Psoas muscle (tissue), 7 donors: ENCODE measurements at regions not wholly inside any gene's neighbourhood (a gene's known extent, or its start where the extent isn't known, plus 50 kb on each side); places are given as distances from the start of the nearest gene placed in this dataset.

Source experiments
- ATAC-seq, 4 donors: fragments of 200-7000 bp; cut with Tn5 transposase; one replicate each; pipeline ENCODE4 v1.9.1; 2020; ENCODE audit warnings: moderate library complexity in 3 of 4, mild to moderate bottlenecking in 2 of 4
- DNase-seq, 2 donors: peaks; one replicate each; pipeline ENCODE4 v3.0.0-alpha.2; 2020
- H3K27ac ChIP-seq: fragments of 200-600 bp; one replicate; pipeline ENCODE4 v1.8.0; 2022
- H3K27me3 ChIP-seq, 3 donors: fragments of 200-600 bp in 1 of 3; one replicate each; pipeline versions ENCODE4 v1.6.1 to v1.8.0; 2013 to 2022; ENCODE audit warnings: low read length in 2 of 3, mild to moderate bottlenecking in 2 of 3, moderate library complexity in 1 of 3; ENCODE audit not compliant: insufficient read depth in 3 of 3
- H3K36me3 ChIP-seq, 2 donors: fragments of 200-600 bp in 1 of 2; one replicate each; pipeline versions ENCODE4 v1.6.1 to v1.8.0; 2013 to 2022; ENCODE audit warnings: low read depth in 1 of 2, mild to moderate bottlenecking in 1 of 2, moderate library complexity in 1 of 2; ENCODE audit not compliant: insufficient read depth in 1 of 2
- H3K4me1 ChIP-seq: fragments of 200-600 bp; one replicate; pipeline ENCODE4 v1.8.0; 2022
- H3K4me3 ChIP-seq: fragments of 200-600 bp; one replicate; pipeline ENCODE4 v1.8.0; 2022; ENCODE audit warnings: mild to moderate bottlenecking
- H3K9me3 ChIP-seq: fragments of 200-600 bp; one replicate; pipeline ENCODE4 v1.8.0; 2022
- CTCF ChIP-seq: fragments of 200-600 bp; IDR thresholded peaks from one replicate; pipeline ENCODE4 v1.8.0; 2022; ENCODE audit warnings: antibody characterized with exemption
- WGBS, 3 donors: extraction: QIAGEN DNeasy Blood & Tissue Kit; methylation state at CpG; one replicate each; pipeline versions ENCODE4 v1.1.6 to v1.1.7; 2013; 5-methylcytosine and 5-hydroxymethylcytosine counted together
- intact Hi-C, 2 donors: fragments of 100-400 bp; cut with DNase I; formaldehyde crosslinking; loops; one replicate each; pipeline versions ENCODE4 v1.11.0 to v1.14.2; 2022
- donor health status: healthy with polysubstance abuse.
- donor health status: DM: no; HTN: no; CAD: no; lungs with moderate emphysema.
- donor health status: Bipolar disorder and iron deficiency.
- donor health status: healthy.
- donor health status: DM: yes; HTN: yes; CAD: no.
- donor health status: DM: no; HTN: no; CAD: no.
- donor health status: DM: yes; HTN: yes; CAD: no.

- Histone ChIP-seq H3K27me3 (peaks cover 0 to 3% (median 0%) of the 10 kb centered on the region in 3 donors), H3K4me1 (no peaks in the 10 kb centered on the region), H3K36me3 (no peaks in the 10 kb centered on the region), H3K4me3 (no peak overlapping the region), H3K27ac (no peak overlapping the region), H3K9me3 (no peaks in the 10 kb centered on the region)
- DNase-seq (no peak), ATAC-seq (no peak)
- no peak for TF ChIP-seq CTCF
- intact Hi-C loops: no loop called here
- WGBS, 3 donors: 69 to 74% (median 73%) methylated on average over 6 of the region's 6 CpGs
Measured at GRCh38 chr15:77749236-77749997, 116.7 kb upstream of the LINGO1 start.

- DNase-seq (no peak), ATAC-seq (no peak)
- intact Hi-C loops: no loop called here
- H3K27ac ChIP-seq: no peak overlapping the region
- peaks cover 0 to 3% (median under 1%) of the 10 kb centered on the region in 3 donors for H3K27me3 ChIP-seq
- no peaks in the 10 kb centered on the region for H3K36me3 ChIP-seq
- TF ChIP-seq CTCF: no peak
- H3K4me1 ChIP-seq: no peaks in the 10 kb centered on the region
- 78 to 83% (median 79%) methylated on average over 9 to 10 of the region's 10 CpGs for WGBS, 3 donors
- H3K9me3 ChIP-seq: no peaks in the 10 kb centered on the region
- no peak overlapping the region for H3K4me3 ChIP-seq
Measured at GRCh38 chr15:77748078-77749064, 115.7 kb upstream of the LINGO1 start.

DNA sequence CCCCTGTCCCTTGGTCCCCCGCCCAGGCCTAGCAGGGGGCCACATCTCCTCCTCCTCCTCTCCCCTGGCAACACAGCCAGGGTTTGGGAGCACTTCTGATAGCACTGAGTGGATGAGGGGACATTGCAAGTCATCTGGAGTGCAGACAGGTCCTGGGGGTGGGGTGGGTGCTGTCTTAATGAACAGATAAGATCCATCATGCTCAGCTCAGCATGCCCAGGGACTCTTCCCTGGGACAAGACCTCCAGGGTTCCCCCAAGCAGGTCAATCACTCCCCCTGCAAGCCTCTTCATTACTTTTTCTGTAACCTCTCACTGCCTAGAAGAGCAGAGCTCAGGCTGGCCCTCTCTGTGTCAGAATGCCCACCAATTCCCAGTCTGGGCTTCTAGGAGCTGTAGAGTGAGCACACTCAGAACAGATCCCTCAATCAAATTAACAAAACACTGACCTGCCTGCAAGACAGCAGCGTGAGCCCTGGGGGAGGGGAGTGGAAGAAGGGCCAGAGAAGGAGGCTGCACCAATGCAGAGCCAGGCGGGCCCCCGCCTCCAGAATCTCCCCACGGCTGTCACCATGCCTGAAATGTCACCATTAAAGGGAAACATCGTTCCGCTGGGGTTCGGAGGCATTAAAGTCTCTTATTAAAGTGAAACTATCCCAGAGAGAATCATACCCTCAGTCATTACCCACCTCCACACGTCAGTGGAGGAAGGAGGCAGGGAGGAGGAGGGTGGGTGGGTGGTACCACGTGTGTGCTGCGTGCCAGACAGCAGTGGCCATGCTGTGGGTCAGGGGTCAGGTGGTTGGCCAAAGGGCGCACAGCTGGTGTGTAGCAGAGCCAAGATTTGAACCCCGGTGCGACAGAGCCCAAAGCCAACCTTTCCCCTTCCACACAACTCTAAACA lies 114.7 kb upstream of the LINGO1 start:
- Histone ChIP-seq H3K4me3 (no peak overlapping the region), H3K27me3 (peaks cover 0 to 9% (median 3%) of the 10 kb centered on the region in 3 donors), H3K27ac (no peak overlapping the region), H3K36me3 (no peaks in the 10 kb centered on the region), H3K4me1 (no peaks in the 10 kb centered on the region), H3K9me3 (no peaks in the 10 kb centered on the region)
- DNase-seq: no peak
- intact Hi-C loops: no loop called here
- no peak for TF ChIP-seq CTCF
- WGBS, 3 donors: 23 to 33% (median 30%) methylated on average over 14 of the region's 14 CpGs
- ATAC-seq: no peak

GRCh38 chr15:77746254-77747174 lies 113.8 kb upstream of the LINGO1 start:
- H3K36me3 ChIP-seq: no peaks in the 10 kb centered on the region

More at GRCh38 chr15:77746254-77747174, 113.8 kb upstream of the LINGO1 start:
- peaks cover 0 to 18% (median 3%) of the 10 kb centered on the region in 3 donors for H3K27me3 ChIP-seq
- intact Hi-C loops: no loop called here
- DNase-seq (no peak), ATAC-seq (no peak)
- no peak overlapping the region for H3K4me3 ChIP-seq
- no peaks in the 10 kb centered on the region for H3K4me1 ChIP-seq
- H3K27ac ChIP-seq: no peak overlapping the region
- 77 to 81% (median 79%) methylated on average over 6 of the region's 6 CpGs for WGBS, 3 donors
- TF ChIP-seq CTCF: no peak
- no peaks in the 10 kb centered on the region for H3K9me3 ChIP-seq
